HL-60 (cell line): ENCODE measurements at regions not wholly inside any gene's neighbourhood (a gene's known extent, or its start where the extent isn't known, plus 50 kb on each side); places are given as distances from the start of the nearest gene placed in this dataset.

ENCODE experiments used
- GABPA ChIP-seq: IDR thresholded peaks from 2 replicates; pipeline ENCODE4 v1.6.1; 2012; ENCODE audit warnings: low read depth
- POLR2AphosphoS5 ChIP-seq: IDR thresholded peaks from 2 replicates; pipeline ENCODE4 v1.6.1; 2012; ENCODE audit warnings: low read depth
- SPI1 ChIP-seq: IDR thresholded peaks from 2 replicates; pipeline ENCODE4 v1.6.1; 2012; ENCODE audit warnings: low read depth, mild to moderate bottlenecking, borderline replicate concordance
- TF ChIP-seq, protein P1 (sequence below): IDR thresholded peaks from one replicate; pipeline ENCODE4 v1.5.1; 2011; ENCODE audit warnings: low read length, control low read depth, inconsistent platforms; ENCODE audit not compliant: insufficient read depth
- TF ChIP-seq, protein P2 (sequence below): IDR thresholded peaks from 2 replicates; pipeline ENCODE4 v1.6.1; 2012; ENCODE audit warnings: low read depth; ENCODE audit not compliant: insufficient replicate concordance

DNA sequence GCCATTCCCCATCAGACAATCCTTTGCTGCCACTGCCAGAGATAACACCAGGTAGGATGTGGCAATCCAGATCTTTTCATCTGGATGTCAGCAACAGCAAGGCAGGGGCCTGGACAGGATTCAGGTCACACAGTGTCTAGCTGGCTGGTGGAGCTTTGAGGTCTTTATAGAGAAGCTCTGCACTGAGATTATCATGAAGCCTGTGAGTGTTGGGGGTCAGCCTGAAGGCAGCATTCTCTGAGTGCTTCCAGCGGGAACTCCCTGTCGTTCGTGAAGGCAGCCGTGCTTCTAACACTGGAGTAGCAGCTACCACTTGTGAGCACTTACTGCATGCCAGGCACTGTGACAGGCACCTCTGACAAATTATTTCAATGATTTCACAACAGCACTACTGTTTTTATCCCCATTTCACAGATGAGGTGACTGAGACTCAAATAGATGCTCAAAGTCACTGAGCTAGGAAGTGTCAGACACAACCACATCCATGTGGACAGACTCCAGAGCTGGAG is 85.7 kb downstream of the SEMA4F start:
- TF ChIP-seq, protein P1, sequence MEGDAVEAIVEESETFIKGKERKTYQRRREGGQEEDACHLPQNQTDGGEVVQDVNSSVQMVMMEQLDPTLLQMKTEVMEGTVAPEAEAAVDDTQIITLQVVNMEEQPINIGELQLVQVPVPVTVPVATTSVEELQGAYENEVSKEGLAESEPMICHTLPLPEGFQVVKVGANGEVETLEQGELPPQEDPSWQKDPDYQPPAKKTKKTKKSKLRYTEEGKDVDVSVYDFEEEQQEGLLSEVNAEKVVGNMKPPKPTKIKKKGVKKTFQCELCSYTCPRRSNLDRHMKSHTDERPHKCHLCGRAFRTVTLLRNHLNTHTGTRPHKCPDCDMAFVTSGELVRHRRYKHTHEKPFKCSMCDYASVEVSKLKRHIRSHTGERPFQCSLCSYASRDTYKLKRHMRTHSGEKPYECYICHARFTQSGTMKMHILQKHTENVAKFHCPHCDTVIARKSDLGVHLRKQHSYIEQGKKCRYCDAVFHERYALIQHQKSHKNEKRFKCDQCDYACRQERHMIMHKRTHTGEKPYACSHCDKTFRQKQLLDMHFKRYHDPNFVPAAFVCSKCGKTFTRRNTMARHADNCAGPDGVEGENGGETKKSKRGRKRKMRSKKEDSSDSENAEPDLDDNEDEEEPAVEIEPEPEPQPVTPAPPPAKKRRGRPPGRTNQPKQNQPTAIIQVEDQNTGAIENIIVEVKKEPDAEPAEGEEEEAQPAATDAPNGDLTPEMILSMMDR = no peak
- no peak for TF ChIP-seq POLR2AphosphoS5
- no peak for TF ChIP-seq SPI1
- TF ChIP-seq, protein P2, sequence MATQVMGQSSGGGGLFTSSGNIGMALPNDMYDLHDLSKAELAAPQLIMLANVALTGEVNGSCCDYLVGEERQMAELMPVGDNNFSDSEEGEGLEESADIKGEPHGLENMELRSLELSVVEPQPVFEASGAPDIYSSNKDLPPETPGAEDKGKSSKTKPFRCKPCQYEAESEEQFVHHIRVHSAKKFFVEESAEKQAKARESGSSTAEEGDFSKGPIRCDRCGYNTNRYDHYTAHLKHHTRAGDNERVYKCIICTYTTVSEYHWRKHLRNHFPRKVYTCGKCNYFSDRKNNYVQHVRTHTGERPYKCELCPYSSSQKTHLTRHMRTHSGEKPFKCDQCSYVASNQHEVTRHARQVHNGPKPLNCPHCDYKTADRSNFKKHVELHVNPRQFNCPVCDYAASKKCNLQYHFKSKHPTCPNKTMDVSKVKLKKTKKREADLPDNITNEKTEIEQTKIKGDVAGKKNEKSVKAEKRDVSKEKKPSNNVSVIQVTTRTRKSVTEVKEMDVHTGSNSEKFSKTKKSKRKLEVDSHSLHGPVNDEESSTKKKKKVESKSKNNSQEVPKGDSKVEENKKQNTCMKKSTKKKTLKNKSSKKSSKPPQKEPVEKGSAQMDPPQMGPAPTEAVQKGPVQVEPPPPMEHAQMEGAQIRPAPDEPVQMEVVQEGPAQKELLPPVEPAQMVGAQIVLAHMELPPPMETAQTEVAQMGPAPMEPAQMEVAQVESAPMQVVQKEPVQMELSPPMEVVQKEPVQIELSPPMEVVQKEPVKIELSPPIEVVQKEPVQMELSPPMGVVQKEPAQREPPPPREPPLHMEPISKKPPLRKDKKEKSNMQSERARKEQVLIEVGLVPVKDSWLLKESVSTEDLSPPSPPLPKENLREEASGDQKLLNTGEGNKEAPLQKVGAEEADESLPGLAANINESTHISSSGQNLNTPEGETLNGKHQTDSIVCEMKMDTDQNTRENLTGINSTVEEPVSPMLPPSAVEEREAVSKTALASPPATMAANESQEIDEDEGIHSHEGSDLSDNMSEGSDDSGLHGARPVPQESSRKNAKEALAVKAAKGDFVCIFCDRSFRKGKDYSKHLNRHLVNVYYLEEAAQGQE = no peak
- TF ChIP-seq GABPA = no peak
